SKM-1 treated with dmso at 0.1 percent for 144 hours (cell line): ENCODE measurements at regions not wholly inside any gene's neighbourhood (a gene's known extent, or its start where the extent isn't known, plus 50 kb on each side); places are given as distances from the start of the nearest gene placed in this dataset.

ENCODE experiments used
- DNase-seq: peaks from one replicate; lab custom pipeline; 2025; ENCODE audit not compliant: unreplicated experiment; lab: John Stamatoyannopoulos, UW

DNA sequence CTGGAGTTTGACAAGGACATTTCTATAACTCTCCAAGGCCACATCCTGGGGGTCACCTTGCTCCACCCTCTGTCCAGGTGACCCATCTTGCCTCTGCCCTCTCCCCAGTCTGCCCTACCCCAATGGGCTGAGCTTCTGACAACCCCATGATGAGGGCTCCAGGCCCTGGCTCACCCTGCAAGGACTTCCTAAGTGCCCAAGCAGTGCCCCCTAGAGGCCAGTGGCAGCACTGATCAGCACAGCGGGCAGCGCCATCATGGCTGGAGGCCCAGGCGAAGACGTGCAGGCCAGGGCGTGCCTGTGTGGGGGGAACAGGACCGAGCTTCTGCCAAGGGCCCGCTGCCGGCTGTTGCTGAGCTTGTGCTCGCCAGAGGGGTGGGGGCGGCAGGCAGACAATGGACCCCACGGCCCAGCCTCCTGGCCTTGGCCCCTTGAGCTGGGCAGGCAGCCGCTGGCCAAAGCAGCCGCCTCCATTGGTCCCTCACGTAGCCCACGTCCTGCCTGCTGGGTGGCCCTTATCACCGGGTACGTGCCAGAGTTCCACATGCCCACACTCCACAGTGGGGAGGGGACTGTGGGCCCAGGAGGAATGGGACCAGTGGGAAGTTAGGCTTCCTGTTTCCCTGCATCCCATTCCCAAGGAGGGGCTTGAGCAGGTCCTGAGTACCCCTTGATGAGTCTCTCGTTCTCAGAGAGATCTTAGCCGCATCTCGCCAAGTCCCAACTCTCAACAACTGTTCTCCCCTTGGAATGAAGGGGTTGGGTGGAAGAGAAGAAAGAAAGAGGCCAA lies 64.3 kb downstream of the MRPL14 start:
- DNase-seq = no peak

GRCh38 chr6:44062105-44062770 lies 65.0 kb downstream of the MRPL14 start:
- DNase-seq = no peak

- DNase-seq = no peak
These were observed 65.7 kb downstream of the MRPL14 start for GRCh38 chr6:44061375-44062104.

DNA sequence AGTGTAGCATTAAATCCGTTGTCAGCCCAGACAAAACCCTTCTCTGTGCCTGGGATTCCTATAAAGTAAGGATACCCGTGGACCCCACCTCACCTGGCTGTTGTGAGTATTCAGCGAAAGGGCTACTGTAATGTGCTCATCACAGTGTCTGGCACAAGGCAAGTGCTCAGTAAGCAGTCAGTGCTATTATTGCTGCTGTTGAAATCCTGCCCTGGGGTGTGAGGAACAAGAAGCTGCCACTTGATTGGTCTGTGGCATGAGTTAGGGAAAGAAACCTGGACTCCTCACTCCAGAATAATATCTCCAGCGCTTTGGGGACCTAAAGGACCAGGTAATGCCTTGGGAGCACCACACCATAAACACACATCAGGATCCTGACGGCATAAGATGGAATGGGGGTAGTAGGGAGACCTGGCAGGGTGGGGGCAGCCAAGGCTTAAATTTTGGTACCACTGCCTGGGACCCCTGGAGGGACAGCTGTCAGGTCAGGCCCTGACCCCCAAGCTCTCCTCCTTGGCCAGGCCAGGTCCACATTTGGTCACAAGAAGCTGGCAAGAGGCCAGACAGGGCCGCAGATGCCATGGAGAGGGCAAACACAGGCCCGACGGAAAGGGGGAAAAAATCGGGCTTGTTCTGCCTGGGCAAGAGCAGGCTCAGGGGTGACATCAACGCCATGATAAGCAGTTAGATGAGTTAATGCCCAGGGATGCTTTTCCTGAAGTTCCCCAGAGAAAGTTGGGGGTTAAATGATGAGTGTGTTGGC lies 66.5 kb downstream of the MRPL14 start:
- no peak for DNase-seq

- no peak for DNase-seq
These were observed 67.6 kb downstream of the MRPL14 start for GRCh38 chr6:44059359-44060346.

GRCh38 chr6:44058617-44059358 lies 68.5 kb downstream of the MRPL14 start:
- DNase-seq = no peak

DNA sequence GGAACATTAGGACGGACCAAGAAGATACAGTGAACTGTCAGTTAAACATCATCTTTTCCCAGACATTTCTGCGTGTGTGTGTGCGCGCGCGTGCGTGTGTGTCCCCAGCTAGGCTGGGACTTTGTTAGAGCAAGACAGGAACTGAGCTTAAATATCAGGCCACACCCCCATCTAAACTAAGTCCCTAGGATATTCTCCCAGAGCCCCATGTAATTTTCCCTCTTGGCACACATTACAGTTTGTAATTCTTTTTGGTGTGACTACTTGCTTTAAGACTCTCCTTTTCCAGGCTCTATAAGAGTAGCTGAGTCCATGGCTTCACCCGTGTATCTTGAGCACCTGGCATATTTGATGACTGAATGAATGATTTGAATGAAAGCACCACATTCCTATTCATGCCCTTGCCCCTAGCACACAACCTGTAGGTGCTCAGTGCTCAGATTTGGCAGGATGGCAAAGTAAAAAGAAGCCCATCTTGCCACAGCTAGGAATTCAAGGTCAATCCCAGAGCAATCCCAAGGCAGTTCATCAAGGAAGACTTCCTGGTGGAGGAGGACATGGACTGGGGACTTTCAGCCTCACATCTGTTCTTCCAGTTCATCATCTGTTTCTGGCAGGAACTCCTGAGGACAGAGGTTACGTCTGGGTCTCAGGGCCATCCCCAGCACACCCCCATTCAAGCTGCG lies 69.2 kb downstream of the MRPL14 start:
- no peak for DNase-seq

DNA sequence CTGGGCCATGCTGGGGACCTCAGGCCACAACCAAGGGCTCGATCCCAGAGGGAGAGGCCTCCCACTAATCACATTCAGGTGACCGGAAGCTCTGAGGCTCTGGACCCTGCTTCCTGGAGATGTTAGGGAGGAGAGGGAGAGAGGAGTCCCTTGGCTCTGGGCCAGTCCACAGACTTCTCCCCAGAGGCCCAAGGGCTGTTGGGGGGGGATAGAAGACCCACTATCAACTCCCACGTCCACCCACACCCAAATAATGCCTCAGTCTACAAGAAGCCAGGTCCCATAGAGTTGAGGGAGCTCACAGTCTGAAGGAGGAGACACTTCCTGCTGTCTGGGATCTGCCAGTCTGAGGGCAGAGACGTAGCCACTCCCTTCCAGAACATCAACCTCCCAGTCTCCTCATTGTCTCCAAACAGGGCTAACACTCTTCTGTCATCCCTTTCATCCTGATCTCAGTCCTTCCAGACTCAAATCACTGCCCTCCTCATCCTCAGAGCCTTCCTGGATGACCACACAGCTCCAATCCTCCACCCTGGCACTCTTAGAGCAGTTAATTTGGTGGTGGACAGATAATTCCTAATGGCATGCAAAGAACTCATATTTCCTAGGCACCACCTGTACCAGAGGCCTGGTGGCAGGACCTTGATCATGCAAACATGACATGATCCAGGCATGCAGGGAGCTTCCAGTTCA lies 69.9 kb downstream of the MRPL14 start:
- DNase-seq = no peak

DNA sequence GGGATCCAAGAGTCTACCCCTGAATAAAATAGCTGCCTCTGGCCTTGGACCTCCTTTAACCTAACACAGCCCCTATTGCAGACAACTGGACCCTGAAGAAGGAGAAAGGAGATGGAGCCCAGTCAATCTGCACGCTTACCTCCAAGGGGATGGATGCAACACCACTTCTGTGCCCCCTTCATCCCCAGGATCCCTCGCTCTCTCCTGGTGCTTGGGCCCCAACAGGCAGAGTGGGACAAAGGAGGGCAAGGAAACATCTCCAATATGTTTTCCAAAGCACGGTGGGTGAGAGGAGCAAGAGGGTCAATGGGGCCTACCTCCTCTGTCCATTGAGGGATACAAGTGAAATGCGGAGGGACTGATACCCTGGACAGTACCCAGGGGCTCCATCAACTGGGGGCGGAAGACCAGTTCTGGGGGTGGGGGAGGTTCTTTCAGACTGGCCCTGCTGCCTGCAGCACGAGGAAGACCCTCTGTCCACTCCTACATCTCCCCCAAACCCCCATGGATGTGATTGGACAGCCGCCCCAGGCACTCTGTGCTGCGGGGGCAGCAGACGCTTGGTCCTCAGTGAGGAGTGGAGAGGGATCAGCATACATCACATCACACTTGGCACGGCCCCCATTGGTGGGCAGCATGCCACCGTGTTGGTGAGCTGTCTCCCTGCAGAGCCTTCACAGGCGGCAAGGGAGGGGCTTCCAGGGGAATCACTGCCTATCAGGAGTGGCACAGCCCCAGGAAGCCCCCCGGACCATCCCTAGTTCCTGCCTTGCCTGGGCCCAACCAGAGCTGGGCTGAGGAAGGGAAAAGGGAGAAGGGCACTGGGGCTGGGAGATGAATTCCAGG lies 70.6 kb downstream of the MRPL14 start:
- no peak for DNase-seq

DNA sequence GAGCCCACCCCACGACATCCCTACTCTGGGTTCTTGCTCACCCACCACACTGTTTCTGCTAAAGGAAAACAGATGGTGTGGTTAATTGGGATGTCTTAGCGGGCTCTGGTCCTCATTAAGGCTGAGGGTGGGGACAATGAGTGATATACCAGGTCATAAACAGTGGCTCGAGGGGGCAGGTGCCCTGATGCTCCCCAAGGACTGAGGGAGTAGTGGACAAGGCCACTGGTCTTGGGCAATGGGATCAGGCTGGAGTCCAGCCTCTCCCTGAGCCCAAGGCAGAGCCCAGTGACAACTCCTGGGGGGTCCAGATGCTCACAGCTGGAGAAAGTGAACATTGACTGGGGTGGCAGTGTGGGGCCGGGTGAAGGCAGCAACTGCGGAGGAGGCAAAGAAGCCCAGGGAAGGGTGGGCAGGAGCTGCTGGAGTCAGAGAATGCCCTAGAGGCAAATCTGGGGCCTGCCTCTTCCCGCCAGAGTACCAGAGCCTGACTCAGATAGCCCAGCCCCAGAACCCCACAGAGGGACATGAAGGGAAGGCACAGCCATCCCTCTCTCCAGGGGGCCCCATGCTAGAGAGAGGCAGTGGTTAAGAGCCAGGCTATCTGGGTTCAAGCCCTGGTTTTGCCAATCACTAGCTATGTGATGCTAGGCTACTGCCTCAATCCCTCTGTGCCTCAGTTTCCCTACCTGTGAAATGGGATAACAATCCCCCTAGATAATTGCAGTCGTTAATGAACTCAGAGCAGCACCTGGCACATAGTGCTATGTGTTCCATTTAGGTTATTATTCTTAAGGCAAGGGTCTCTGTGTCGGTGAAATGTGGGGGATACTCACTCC lies 72.3 kb downstream of the MRPL14 start:
- DNase-seq = no peak

DNA sequence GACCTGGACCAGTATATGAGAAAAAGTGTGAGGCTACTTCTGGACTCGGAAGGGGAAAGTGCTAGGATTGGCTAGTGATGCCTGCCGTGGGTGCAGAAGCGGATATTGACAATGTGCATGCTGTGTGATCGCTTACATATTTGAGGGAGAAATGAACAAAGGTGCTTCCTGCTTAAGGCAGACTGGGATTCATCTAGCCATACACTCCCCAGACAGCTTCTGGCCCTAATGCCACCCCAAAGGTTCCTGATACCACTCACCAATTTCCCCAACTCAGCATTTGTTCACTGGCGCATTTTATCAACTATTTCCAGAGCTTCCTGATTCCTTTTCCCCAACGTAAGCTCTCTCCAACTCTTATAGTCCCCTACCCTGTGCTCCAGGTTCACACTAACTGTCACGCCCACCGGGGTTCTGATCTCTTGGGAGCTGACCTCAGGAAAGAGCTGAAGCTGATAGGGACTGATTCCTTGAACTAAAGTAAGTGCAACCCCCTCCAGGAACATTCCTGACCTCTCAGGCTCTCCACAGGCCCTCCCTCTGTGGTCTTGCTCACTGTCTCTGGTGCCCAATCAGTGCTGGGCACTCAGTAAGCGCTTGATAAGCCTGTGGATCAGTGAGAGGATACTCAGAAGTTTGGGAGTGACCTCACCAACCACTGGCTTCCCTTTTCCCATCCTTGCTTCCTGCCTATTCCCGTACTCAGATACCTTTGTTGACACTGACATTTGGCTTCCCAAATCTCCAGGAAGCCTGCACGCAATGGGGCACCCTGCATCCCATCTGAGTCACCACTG lies 73.3 kb downstream of the MRPL14 start:
- no peak for DNase-seq

GRCh38 chr6:44053106-44053756 lies 74.0 kb downstream of the MRPL14 start:
- no peak for DNase-seq

- no peak for DNase-seq
These were observed 74.7 kb downstream of the MRPL14 start for GRCh38 chr6:44052419-44053023.

- DNase-seq = no peak
These were observed 75.7 kb downstream of the MRPL14 start for GRCh38 chr6:44051515-44051914.
